ENCODE measurements at regions not wholly inside any gene's neighbourhood (a gene's known extent, or its start where the extent isn't known, plus 50 kb on each side); places are given as distances from the start of the nearest gene placed in this dataset.

GRCh38 chr16:86355951-86356350, 154.4 kb upstream of the FOXF1 start:
- TF ChIP-seq CTCF (IDR thresholded peaks at IDR 0.05) (no peak), POLR2A (IDR thresholded peaks at IDR 0.05) (no peak)
- no peak overlapping the region for H3K4me3 ChIP-seq (ENCODE audit: low read depth, poor library complexity, severe bottlenecking)
- no peak for DNase-seq (ENCODE audit: low spot score in 2 of 2)
- intact Hi-C loops (cut with DNase I; ENCODE audit: low total_unique reads): no loop called here
- 92 to 96% methylated on average over 2 to 3 of the region's 3 CpGs for WGBS, 2 donors

DNA sequence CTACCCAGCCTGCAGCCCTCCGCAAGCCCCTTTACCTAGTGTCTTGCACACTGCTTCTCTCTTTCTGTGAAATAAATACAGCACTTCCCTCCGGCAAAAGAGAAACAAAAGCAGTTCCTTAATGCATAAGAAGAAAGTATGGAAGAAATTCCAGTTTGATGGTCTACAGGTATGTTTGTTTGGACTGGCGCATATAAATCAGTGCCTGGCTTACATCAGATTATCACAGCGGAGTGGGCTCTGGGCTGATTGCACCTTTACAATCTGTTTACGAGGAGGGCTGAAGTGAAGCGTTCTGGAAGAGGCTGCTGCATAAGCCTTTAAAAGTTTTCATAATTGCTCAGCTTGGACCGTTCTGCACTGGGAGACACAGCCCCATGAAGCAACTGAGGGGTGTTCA, 153.5 kb upstream of the FOXF1 start:
- H3K4me3 ChIP-seq (ENCODE audit: low read depth, poor library complexity, severe bottlenecking): no peak overlapping the region
- no peak for DNase-seq (ENCODE audit: low spot score in 2 of 2)
- TF ChIP-seq CTCF (IDR thresholded peaks at IDR 0.05): no peak
- no peak for TF ChIP-seq POLR2A (IDR thresholded peaks at IDR 0.05)
- 64 to 69% methylated on average over 7 of the region's 7 CpGs for WGBS, 2 donors
- intact Hi-C loops (cut with DNase I; ENCODE audit: low total_unique reads): no loop called here

DNA sequence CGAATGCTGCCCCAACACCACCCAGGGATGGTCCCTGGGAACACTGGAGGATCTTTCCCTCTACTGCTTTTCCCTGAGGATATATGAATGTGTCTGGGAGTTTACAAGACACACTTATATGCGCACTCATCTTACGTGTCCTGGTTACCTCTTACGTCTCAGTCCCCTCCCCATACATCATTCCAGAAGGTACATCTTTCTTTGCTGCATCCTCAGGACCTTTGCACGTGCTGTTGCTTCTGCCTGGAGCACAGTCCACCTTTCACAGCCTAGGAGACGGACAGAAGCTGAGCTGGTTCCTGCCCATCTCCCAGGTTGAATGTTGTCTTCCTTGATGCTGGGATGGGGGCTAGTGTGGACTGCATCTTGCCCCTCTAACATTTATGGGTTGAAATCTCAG, 153.0 kb upstream of the FOXF1 start:
- intact Hi-C loops (cut with DNase I; ENCODE audit: low total_unique reads): no loop called here
- TF ChIP-seq POLR2A (IDR thresholded peaks at IDR 0.05): no peak
- TF ChIP-seq CTCF (IDR thresholded peaks at IDR 0.05): no peak
- 82 to 88% methylated on average over 6 of the region's 6 CpGs for WGBS, 2 donors
- no peak overlapping the region for H3K4me3 ChIP-seq (ENCODE audit: low read depth, poor library complexity, severe bottlenecking)
- no peak for DNase-seq (ENCODE audit: low spot score in 2 of 2)

DNA sequence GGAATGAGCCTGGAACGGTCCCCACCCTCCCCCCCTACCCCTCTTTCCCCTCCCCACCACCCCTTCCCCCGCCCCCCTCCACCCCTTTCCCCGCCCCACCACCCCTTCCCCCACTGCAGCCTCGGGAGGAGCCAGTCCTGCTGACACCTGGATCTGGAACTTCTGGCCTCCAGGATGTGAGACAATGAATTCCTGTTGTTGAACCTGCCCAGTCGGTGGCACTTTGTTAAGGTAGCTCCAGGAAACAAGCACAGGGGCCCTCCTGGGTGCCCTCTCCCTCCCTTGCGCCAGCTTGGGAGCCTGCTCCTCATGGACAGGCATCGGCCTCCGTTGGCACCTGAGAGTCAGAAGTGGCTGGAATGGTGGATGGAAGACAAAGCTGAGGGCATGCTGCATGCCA, 152.4 kb upstream of the FOXF1 start:
- TF ChIP-seq POLR2A (IDR thresholded peaks at IDR 0.05) (no peak), CTCF (IDR thresholded peaks at IDR 0.05) (no peak)
- DNase-seq (ENCODE audit: low spot score in 2 of 2): no peak
- H3K4me3 ChIP-seq (ENCODE audit: low read depth, poor library complexity, severe bottlenecking): no peak overlapping the region
- intact Hi-C loops (cut with DNase I; ENCODE audit: low total_unique reads): no loop called here
- 34 to 40% methylated on average over 8 of the region's 8 CpGs for WGBS, 2 donors

DNA sequence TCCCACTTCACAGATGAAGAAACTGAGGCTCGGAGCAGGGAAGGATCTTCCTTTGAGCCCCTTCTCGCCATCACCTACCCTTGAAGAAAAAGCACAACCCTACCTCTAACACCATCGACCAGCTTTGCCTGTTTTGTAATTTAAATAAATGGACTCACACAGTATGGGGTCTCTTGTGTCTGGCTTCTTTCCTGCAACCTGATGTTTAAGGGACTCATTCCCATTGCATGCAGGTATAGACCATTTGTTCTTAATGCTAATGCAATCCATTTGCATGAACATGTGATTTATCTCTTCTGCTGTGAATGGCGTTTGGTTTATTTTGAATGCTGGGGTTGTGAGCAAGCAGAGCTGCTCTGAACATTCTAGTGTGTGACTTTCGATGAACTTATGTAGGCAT, 150.8 kb upstream of the FOXF1 start:
- DNase-seq (ENCODE audit: low spot score in 2 of 2): no peak
- TF ChIP-seq POLR2A (IDR thresholded peaks at IDR 0.05): no peak
- no peak for TF ChIP-seq CTCF (IDR thresholded peaks at IDR 0.05)
- H3K4me3 ChIP-seq (ENCODE audit: low read depth, poor library complexity, severe bottlenecking): no peak overlapping the region
- intact Hi-C loops (cut with DNase I; ENCODE audit: low total_unique reads): no loop called here
- 66 to 69% methylated on average over 5 of the region's 5 CpGs for WGBS, 2 donors

DNA sequence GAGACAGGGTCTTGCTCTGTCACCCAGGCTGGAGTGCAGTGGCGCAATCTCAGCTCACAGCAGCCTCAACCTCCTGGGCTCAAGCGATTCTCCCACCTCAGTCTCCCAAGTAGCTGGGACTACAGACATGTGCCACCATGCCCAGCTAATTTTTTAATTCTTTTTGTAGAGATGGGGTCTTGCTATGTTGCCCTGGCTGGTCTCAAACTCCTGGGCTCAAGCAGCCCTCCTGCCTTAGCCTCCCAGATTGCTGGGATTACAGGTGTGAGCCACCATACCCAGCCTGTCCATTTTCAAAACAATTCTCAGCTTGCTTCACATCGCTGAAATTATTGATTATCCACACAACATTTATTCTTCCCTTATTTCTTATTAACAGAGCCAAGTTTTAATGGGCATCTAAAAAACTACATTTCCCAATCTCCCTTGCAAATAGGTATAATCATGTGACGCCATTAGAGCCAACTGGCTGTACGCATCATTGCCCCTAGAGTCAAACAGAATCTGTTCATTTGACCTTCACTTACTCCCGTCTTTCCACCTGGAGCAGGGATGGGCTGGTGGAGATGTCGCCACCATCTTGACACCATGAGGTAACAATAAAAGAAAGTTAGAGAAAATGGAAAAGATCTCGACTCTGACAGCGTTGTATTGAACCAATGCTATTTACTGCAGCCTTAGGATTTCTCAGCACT, 148.0 kb upstream of the FOXF1 start:
- intact Hi-C loops (cut with DNase I; ENCODE audit: low total_unique reads): no loop called here
- H3K4me3 ChIP-seq (ENCODE audit: low read depth, poor library complexity, severe bottlenecking): no peak overlapping the region
- WGBS, 2 donors: 69 to 73% methylated on average over 9 of the region's 9 CpGs
- TF ChIP-seq POLR2A (IDR thresholded peaks at IDR 0.05) (no peak), CTCF (IDR thresholded peaks at IDR 0.05) (no peak)
- no peak for DNase-seq (ENCODE audit: low spot score in 2 of 2)

All from lower leg skin (tissue), 4 donors.